GM12875 (cell line): ENCODE measurements at regions not wholly inside any gene's neighbourhood (a gene's known extent, or its start where the extent isn't known, plus 50 kb on each side); places are given as distances from the start of the nearest gene placed in this dataset.
"Not testable (repeated sequence)": the region's sequence is repeated elsewhere in the genome, so short reads cannot be mapped to it uniquely, and the experiment has no call there.

Source experiments
- H3K4me3 ChIP-seq: one replicate; pipeline ENCODE4 v1.5.1; 2011; ENCODE audit warnings: low read depth, low read length, control low read depth
- CTCF ChIP-seq: IDR thresholded peaks from 2 replicates; pipeline ENCODE4 v1.5.1; 2011; ENCODE audit warnings: low read depth, mild to moderate bottlenecking, control low read depth, inconsistent platforms, low read length, moderate library complexity, borderline replicate concordance; ENCODE audit not compliant: insufficient read depth

GRCh38 chr13:54004026-54004699 is 975.5 kb downstream of the OLFM4 start:
- no peak overlapping the region for H3K4me3 ChIP-seq
- no peak for TF ChIP-seq CTCF

- no peak for TF ChIP-seq CTCF
- H3K4me3 ChIP-seq: no peak overlapping the region
These were observed 987.9 kb downstream of the OLFM4 start for GRCh38 chr13:54016542-54016941.

- no peak for TF ChIP-seq CTCF
- no peak overlapping the region for H3K4me3 ChIP-seq
These were observed 989.9 kb downstream of the OLFM4 start for GRCh38 chr13:54018485-54018884.

- H3K4me3 ChIP-seq: no peak overlapping the region
- TF ChIP-seq CTCF: no peak
These were observed 1000.6 kb downstream of the OLFM4 start for GRCh38 chr13:54029226-54029625.

GRCh38 chr13:54029720-54030119 is 1001.1 kb downstream of the OLFM4 start:
- no peak for TF ChIP-seq CTCF
- no peak overlapping the region for H3K4me3 ChIP-seq

- H3K4me3 ChIP-seq: no peak overlapping the region
- no peak for TF ChIP-seq CTCF
These were observed 1004.8 kb downstream of the OLFM4 start for GRCh38 chr13:54033323-54033861.

GRCh38 chr13:54034047-54034446 is 1005.4 kb downstream of the OLFM4 start:
- no peak for TF ChIP-seq CTCF
- no peak overlapping the region for H3K4me3 ChIP-seq

- H3K4me3 ChIP-seq: not testable (repeated sequence)
These were observed 1028.8 kb downstream of the OLFM4 start for GRCh38 chr13:54057416-54057815.

- H3K4me3 ChIP-seq: not testable (repeated sequence)
These were observed 1041.3 kb downstream of the OLFM4 start for GRCh38 chr13:54069958-54070357.
